Fibroblast of peridontal ligament (primary cell): ENCODE measurements at regions not wholly inside any gene's neighbourhood (a gene's known extent, or its start where the extent isn't known, plus 50 kb on each side); places are given as distances from the start of the nearest gene placed in this dataset.
A peak's percentile ranks its signal among the peaks of the same experiment; 100 is the strongest.

Source experiments
- DNase-seq: peaks from one replicate; pipeline ENCODE4 v3.0.0-alpha.2; 2010; ENCODE audit errors: extremely low read depth

DNA sequence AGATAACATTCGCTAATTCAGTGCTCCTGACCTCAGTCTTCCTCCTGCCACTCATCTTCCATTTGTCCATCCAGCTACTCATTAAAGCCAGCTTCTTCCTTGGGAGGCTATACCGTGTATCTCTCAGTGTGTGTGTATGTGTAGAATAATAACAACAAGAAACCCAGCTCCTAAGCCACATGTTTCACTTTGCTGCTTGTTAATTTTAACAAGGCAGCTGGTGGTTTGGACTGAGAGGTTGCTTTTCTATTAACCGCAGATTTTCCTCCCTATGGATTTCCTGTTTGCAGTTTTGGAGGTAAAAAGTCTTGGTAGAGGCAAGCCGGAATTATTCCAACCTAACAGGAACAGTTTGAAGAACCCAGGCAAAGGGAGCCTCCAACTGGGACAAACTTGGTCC is 165.0 kb downstream of the ADAMTS15 start:
- no peak for DNase-seq

DNA sequence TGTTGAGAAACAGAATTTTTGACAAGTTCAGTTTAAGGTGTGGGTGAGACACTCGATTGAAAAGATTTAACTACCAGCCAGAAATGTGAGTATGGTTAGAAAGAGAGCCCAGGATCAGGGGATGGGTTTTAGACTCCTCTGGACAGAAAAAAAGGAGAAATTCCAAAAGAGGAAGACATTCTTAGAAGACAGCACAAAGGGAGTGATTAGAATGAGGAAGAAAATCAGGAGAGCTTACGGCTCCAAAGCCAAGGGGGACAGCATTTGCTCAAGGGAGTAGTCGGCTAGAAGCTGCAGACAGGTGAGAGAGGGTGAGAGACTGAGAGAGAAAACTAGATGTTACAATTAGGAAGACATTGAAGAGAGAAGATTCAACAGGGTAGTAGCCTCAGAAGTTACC is 166.1 kb downstream of the ADAMTS15 start:
- DNase-seq, result no peak

DNA sequence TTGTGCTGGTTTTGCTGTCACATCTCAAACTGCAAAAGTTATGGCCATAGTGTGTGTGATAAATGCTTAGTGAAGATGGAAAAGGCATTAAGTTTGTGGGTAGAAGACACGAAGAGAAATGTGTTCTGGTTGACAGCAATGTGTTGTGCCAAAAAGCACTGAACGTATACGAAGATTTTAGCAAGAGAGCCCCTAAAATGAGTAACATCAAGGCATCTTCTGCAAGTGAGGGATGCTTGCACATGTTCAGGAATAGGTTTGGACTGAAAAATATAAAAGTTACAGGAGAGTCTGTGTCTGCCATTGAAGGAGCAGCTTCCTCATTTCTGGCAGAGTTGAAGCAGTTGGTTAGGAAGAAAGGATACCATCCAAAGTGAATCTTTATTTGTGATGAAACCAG is 167.1 kb downstream of the ADAMTS15 start:
- no peak for DNase-seq

DNA sequence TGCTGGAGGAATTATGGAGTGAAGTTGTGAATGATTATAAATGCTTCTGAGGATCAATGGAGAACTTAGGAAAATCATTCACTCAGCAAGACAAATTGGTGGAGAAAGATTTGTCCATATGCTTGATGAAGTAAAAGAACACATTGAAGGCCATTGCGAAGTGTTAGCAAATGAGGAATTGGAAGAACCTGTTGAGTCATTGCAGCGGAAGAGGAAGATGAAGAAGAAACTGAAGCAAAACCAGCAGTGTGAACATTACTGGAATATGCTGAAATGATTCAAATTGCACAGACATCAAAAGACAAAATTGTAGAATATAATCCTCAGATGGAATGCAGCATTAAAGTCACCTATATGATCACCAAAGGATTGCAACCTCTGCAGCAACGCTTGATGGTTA is 168.1 kb downstream of the ADAMTS15 start:
- no peak for DNase-seq

DNA sequence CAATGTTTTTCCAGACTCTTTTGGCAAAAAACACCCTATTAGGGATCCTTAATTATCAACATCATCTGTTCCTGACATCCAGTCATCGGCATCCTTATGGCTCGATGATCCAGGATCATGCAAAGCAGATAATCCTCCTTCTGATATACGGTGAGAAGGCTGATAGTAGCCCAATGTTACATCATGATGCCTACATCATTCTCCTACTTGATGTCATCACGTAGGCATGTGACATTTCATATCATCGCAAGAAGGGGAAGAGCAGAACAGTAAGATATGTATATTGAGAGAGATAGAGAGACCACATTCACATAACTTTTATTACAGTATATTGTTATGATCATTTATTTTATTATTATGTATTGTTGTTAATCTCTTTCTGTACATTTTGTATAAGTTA is 168.6 kb downstream of the ADAMTS15 start:
- DNase-seq, result no peak

DNA sequence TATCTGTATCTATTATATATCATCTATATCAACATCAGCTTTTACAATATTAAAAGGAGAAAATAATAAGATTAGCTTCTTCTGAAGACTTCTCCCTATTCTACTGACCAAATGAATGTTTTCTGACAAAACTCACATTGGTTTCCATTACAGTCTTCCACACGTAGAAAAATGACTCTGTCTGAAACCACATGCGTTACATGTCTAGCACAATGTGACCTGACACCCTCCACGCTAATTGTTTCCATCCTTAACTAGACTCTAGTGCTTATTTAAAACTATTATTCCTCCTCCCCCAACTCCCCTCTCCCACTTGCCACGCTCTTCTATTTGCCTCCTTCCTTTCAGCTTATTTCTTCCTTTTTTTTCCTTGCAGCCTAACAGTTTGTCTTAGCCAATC is 172.1 kb downstream of the ADAMTS15 start:
- no peak for DNase-seq

DNA sequence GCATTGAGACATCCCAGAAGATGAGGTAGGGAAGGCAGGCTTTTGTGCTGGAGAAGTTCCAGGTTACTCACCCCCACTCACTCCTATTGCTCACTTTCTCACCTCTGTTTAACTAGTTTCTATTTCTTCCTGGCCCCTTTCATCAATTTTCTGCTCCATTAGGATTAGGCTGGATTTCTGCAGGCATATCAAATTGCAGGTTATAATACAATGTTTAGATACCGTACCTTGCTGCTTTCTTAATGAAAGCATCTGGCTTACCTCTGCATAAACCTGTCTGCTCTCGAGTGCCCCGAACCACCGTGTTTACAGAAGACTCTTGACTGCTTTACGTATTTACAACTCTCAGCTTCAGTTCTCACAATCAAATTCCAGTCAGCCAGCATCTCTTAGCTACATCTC is 173.7 kb downstream of the ADAMTS15 start:
- DNase-seq, result no peak

DNA sequence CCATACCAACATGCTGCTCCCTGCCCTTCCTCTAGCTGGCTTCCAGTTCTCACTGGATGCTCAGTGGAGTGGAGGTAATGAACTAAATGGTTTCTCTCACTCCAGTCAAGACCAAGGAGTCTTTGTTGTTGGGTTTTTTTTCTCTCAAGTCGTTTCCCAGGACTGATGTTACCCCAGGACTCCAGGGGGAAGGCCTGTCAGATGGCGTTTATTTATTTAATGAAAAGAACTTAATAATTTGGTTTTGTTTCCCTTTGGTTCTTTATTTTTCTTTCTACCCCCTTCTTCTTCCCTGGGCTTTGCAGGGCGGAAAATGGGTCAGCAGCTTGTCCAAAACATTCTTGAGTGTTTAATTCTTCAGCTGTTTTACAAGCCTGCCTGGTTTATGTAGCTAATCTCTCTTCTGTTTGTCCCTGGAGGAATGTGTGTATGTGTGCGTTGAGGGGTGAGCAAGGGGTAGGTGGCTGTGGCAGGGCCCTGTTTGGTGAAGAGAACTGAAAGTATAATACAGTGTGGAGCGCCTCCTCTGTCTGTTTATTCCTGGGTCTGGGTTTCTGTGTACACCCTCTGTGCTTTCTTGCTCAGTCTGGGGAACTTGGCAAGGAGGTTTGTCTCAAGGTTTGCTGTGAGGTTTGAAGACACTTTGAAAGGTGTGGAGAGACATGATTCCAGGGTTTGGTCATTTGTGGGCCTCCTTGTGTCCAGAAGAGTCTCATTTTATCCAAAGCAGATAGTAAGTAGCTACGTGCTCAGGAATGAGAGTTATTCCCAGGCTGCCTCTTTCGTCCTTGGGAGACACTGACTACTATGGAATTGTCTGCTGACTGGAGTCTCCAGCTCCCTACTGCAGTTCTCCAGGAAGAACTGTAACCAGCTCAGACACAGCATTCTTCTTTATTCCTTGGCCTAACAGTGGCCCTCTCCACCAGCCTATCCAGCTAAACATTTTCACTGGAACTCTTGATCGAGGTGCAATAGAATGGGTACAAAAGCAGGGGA is 175.5 kb downstream of the ADAMTS15 start:
- no peak for DNase-seq

DNA sequence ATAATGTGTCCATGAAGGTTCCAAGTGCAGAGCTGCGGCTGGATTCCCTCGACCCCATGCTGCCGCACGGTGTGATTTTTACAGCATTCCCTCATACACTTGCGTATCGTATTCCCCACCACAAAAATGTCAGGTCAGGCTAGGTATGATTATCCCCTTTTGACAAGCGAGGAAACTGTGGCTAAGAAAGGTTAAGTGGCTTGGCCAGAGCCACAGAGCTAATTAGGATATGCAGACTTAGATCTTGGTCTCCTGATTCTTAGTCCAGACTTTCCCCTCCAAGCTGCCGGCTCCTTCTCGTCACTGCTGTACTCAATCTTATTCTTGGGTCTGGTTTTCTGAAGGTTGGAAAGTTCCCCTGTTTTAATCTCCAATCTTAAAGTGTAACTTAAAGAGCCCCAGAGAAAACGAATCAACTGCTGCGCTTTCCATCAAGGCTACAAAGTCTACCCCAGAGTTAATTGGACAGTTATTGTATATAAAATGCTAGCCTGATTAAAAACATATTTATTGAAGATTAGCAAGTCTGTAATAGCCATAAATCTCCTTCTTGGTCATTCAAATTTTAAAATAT is 176.6 kb downstream of the ADAMTS15 start:
- DNase-seq, result no peak

DNA sequence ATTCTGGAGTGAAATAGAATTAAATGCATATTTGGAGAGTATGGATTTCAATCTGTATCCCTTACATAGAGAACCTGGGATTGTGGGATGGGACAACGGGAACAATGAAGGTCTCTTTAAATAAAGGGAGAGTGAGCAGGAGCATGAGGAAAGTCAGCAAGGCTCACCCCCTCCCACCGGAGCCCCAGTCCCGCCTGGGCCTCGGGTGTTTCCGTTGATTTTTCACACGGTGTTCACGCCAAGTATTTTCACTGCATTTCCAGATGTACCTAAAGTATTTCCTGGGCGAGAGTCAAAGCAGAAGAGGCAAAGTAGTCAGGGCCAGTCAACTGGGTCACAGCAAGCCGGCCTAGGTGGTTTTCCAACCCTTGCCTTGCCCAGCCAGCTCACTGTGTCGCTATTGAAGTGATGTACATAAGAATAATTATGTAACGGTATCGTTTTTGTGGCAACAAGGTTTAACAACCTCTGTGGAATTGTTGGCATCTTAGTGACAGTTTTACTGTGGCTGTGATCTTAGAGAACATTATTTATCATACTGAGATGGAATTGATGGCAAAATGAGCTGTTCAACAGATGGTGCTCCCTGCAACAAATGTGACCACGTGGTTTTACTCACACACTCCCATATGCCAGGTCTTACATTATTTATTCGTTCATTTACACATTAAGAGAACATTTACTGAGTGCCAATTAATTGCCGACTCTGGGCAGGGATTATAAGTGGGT is 177.3 kb downstream of the ADAMTS15 start:
- no peak for DNase-seq

DNA sequence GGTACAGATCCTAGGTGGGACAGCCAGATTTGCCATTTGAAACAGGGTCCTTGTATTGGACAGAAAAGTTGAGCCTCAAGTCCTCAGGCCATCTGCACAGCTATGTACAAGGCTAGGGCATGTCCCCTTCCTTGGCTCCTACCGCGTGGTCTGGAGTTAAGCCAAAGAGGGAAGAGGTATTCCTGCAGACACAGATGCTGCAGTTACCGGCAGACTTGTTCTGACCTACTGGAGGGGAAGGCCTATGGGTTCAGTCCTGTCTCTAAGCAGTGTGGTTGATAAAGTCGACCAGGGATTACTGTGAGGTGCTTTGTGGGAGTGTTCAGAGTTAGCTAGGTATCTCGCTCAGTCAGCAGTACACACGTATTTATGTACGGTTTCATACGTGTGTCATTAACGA is 180.6 kb downstream of the ADAMTS15 start:
- DNase-seq, result no peak

DNA sequence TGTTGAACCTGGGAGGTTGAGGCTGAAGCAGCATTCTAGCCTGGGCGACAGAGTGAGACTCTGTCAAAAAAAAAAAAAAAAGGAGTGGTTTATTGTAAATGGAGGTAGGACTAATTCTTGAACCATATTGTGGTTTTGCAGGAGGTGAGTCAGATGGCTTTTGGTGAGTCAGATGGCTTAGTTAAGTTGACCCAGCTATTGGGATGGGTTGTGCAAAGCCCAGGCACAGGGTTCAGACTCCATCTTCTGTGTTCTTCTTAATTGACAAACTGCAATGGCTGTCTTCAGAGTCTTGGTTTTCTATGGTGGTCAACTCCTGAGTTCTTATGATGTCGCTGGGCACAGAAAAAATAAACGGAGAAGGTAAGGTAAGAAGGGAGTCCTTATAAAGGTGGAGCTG is 182.7 kb downstream of the ADAMTS15 start:
- peak; percentile 74 for DNase-seq

DNA sequence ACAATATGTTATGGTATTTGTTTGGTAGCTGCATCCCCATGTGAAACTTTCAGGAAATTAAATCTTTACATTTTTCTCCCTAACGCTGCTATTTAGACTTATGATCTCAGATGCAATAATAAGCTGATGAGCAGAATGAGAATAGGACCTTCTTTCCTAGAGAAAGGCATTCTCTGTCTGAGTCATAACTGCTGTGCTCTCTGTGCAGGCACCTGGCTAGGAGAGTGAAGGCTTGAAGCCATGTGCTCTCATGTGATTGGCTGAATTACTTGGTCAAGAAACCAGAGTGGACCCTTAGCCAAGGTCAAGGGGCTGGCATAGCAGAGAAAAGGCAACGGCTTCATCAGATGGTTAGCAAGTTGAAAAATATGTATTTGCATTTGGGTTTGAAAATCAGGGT is 185.0 kb downstream of the ADAMTS15 start:
- DNase-seq, result peak; percentile 16

DNA sequence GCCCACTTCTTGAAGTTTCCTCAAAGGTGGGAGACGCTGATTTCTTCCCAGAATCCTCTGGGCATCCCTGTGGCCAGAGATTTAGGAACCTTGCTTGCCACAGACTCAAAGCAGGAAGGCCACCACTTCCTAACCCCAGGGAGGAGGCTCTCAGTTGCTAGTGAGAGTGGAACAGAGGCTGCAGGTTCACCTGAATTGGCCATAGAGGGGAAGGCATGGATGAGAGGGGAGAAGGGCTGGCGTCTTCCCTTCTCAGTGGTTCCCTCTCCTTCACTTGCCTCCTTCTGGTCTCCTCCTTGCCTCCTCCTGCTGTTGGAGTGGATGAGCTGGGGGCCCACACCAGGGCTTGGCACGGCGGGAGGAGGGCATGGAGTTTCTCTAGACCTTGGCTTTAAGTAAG is 185.7 kb downstream of the ADAMTS15 start:
- DNase-seq, result no peak

DNA sequence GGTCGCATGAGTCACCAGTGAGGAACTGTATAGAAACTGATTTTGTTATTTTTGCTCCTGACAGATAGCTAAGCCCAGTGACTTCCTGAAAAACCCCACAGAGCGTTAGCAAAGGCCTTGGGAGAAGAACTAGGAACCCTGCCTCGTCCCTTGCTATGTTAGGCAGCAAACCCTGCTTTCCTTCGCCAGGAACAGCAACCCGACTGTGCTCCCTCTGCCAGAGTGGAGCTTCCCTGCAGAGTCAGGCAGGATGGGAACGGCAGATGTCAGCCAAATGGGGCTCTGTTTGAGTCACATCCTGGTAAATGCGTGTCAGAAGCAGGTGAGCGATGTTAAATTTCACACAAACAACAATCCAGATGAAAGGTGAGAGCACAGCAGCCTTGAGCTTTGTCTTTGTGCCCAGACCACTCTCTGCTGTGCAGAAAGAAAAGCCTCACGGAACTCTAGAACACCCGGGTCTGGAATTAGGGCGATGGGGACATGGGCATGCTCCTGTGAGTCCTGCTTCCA is 186.6 kb downstream of the ADAMTS15 start:
- peak; percentile 25 for DNase-seq

DNA sequence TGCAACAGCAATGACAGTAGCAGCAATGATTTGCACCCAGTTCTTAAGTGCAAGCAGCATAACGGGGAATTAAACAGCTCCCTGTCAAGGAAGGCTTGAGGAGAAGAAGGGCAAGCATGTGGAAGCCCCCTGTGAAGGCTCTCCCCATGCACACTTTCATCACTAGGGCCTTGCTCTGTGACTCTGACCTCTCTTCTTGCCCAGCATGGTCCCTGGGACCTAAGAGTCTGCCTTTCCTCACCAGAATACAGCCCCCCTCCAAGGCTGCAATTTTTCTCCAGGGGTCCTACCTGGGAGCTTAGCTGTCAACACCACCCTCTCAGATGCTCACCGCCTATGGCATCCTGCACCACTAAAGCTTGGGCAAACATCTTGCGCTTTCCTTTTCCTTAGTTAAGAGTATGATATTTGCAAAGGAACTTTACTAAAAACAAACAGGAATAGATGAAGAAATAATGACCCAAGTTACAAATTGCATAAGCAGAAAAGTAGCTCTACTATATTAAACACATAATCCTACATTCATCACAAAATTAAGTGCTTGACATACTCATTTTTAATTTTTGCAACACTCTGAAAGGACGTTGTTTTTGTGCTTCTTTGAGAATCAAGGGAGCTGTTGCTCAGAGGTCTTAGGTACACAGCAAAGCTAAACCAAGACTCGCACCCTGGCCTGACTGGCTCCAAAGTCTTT is 187.6 kb downstream of the ADAMTS15 start:
- DNase-seq, result no peak

DNA sequence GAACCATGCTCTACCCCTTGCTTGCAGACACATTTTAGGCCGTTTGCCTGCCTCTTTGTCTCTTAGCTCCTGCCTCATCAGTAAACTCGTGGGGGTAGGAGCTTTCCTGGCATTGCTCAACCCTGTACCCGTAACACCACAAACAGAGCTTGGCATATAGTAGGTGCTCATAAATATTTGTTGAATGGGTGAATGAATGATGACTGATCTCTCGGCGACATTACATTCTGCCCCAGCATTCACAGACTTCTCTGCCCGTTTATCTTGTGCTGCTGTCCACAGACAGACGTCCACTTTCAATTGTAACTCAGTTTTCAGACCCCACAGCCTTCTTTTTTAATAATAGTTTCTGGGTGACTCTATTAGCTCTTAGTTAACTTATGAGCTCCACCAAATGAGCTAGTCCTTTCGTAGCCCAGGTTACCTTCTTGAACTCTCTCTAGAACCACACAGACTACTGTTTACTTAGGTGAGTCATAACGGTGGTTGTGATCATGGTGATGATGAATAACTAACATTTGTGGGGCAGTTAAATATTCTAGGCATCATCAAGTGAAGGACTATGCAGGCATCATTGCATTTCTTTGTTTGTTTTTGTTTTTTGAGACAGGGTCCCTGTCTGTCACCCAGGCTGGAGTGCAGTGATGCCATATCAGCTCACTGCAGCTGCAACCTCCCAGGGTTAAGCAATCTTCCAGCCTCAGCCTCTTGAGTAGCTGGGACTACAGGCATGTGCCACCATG is 188.4 kb downstream of the ADAMTS15 start:
- peak; percentile 49 for DNase-seq

DNA sequence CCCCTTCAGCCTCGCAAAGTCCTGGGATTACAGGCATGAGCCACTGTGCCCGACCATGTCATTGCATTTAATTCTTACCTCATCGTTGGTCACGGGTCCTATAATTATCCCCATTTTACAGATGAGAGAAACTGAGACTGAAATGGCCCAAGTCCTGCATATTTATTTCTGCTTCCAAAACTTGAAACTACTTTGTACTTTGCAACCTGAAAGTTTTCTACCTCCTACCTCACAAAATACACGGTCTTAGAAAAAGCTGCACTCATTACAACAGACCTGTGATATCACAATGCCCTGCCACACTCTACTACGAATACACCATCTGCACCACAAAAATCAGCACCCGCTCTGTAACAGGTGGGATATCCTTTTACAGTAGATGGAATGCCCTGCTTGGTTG is 189.1 kb downstream of the ADAMTS15 start:
- DNase-seq, result no peak

DNA sequence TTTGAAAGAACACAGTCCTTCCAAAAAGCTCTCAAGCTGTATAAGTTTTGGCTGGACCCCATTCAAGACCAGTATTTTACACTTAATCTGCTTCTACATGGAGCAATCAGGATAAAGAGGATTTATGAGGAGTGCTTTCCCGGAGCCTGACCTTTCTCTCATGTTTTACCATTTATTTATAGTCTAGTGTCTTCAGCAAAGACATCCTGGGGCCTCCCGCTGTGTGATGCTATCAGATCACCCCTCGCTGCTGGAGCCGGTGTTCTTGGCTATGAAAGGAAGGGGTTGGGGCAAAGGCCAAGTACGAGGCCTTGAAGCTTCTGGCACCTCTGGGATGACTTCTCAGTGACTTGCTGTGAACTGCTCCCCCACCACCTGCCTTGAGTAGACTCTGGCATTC is 189.6 kb downstream of the ADAMTS15 start:
- no peak for DNase-seq

DNA sequence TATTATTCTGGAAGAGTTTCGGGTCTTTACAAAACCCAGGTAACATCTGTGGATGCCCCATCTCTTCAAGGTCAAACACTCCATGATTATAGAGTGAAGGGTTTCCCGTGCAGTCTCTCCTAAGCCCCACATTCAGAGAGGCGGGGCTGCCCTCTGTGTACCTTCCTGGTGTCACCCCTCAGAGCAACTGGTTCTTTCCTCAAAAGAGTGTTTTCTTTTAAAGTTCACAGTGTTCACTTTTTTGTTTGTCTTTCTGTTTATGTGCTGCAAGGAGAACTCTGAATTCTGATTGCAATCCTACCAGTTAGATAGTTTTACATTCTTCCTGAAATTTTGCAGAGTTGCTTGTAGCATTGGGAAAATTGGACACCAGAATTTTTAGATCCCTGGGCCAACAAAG is 190.2 kb downstream of the ADAMTS15 start:
- DNase-seq, result no peak

DNA sequence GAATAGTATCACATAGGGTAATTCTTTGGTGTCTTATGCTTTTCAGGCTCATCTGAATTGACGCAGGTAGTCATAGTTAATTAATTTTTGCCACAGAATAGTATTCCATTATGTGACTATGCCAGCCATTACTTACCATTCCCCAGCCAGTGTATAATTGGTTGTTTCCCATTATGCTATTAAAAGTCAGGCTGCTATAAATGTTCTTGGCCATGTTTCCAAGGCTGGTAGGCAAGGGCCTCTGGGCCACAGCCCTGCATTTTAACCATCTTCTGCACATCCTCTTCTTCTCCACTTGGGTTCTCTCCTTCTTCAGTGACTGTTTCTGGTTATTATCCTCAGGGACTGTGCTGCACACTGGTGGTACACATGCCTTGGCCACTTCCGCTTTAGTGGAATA is 190.9 kb downstream of the ADAMTS15 start:
- no peak for DNase-seq
